ENCODE measurements at regions not wholly inside any gene's neighbourhood (a gene's known extent, or its start where the extent isn't known, plus 50 kb on each side); places are given as distances from the start of the nearest gene placed in this dataset.

GRCh38 chr5:67474597-67475238 lies 278.1 kb upstream of the CD180 start:
- TF ChIP-seq PAX5 (IDR thresholded peaks at IDR 0.05; ENCODE audit: insufficient read depth, low read length, severe bottlenecking) = no peak
- TF ChIP-seq POLR2A (IDR thresholded peaks at IDR 0.05; ENCODE audit: low read depth, low read length) = no peak
